Memory B cell (primary cell): ENCODE measurements at regions not wholly inside any gene's neighbourhood (a gene's known extent, or its start where the extent isn't known, plus 50 kb on each side); places are given as distances from the start of the nearest gene placed in this dataset.
A peak's percentile ranks its signal among the peaks of the same experiment; 100 is the strongest.

Source experiments
- ATAC-seq: fragments of 150-1000 bp; cut with Tn5 transposase; 2 replicates; pipeline ENCODE4 v1.10.0; 2021; ENCODE audit warnings: low read depth, mild to moderate bottlenecking, moderate library complexity
- DNase-seq, 2 donors: peaks; one replicate each; pipeline ENCODE4 v3.0.0; 2022; ENCODE audit warnings: low spot score in 2 of 2
- H3K27ac Mint-ChIP-seq: one replicate; pipeline ENCODE4 v1.8.0; 2022; ENCODE audit warnings: mild to moderate bottlenecking, moderate library complexity, mixed read lengths
- H3K27me3 Mint-ChIP-seq: one replicate; pipeline ENCODE4 v1.8.0; 2022; ENCODE audit warnings: mixed read lengths
- H3K36me3 Mint-ChIP-seq: one replicate; pipeline ENCODE4 v1.8.0; 2022; ENCODE audit warnings: mild to moderate bottlenecking, mixed read lengths
- H3K4me1 Mint-ChIP-seq: one replicate; pipeline ENCODE4 v1.8.0; 2022; ENCODE audit warnings: mixed read lengths
- H3K4me3 Mint-ChIP-seq: one replicate; pipeline ENCODE4 v1.8.0; 2022; ENCODE audit warnings: mild to moderate bottlenecking, moderate library complexity, mixed read lengths
- H3K9me3 Mint-ChIP-seq: one replicate; pipeline ENCODE4 v1.8.0; 2022; ENCODE audit warnings: mixed read lengths

DNA sequence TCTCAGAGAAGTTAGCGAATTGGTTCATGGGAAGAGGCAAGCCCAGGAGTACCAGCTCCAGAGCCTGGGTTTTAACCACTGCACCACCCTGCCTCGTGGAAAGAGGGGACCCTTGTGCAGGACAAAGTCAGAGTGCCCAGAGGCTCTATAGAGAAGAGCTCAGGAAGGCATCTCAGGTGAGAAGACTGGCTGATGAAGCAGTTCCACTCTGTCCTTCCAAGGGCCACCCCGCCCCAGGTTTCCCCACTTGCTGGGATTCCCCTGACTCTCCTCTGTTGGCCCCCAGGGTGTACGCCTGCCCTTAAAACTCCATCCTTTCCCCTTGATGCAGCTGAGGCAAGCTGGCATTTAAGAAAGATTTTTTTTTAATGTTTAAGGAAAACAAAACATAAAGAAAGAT lies 265.8 kb downstream of the BUD13 start:
- no peaks in the 10 kb centered on the region for H3K4me1 Mint-ChIP-seq
- ATAC-seq (no peak), DNase-seq (no peak)
- peaks cover 24% of the 10 kb centered on the region for H3K27me3 Mint-ChIP-seq
- H3K4me3 Mint-ChIP-seq = no peak overlapping the region
- no peak overlapping the region for H3K27ac Mint-ChIP-seq
- H3K9me3 Mint-ChIP-seq = no peaks in the 10 kb centered on the region
- no peaks in the 10 kb centered on the region for H3K36me3 Mint-ChIP-seq

DNA sequence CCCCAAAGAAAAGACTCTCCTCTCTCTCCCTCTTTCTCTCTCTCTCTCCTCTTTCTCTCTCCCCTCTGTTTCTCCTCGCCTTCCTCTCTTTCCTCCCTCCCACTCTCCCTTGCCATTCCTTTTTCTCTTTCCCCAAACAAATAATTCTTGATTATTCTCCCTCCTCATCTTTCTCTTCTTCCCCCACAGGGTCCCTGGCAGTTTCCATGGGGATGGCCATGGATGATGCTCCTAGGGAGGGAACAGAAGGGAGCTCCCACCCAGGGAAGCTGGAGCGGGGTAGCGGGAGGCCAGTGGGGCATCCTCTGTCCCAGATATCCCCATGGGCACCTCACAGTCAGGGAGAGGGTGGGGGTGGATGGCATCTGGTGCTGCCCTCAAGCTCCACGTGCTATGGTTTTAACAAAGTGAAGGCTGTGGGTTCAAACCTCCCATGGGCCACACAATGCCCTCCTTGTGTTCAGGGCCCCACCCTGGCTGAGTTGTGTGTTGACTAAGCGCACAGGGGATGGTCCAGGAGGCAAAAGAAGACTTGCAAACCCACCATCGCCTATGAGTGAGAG lies 266.4 kb downstream of the BUD13 start:
- no peak for DNase-seq
- peaks cover 23% of the 10 kb centered on the region for H3K27me3 Mint-ChIP-seq
- ATAC-seq = no peak
- H3K4me1 Mint-ChIP-seq = no peaks in the 10 kb centered on the region
- H3K36me3 Mint-ChIP-seq = no peaks in the 10 kb centered on the region
- H3K27ac Mint-ChIP-seq = no peak overlapping the region
- no peaks in the 10 kb centered on the region for H3K9me3 Mint-ChIP-seq
- H3K4me3 Mint-ChIP-seq = no peak overlapping the region

DNA sequence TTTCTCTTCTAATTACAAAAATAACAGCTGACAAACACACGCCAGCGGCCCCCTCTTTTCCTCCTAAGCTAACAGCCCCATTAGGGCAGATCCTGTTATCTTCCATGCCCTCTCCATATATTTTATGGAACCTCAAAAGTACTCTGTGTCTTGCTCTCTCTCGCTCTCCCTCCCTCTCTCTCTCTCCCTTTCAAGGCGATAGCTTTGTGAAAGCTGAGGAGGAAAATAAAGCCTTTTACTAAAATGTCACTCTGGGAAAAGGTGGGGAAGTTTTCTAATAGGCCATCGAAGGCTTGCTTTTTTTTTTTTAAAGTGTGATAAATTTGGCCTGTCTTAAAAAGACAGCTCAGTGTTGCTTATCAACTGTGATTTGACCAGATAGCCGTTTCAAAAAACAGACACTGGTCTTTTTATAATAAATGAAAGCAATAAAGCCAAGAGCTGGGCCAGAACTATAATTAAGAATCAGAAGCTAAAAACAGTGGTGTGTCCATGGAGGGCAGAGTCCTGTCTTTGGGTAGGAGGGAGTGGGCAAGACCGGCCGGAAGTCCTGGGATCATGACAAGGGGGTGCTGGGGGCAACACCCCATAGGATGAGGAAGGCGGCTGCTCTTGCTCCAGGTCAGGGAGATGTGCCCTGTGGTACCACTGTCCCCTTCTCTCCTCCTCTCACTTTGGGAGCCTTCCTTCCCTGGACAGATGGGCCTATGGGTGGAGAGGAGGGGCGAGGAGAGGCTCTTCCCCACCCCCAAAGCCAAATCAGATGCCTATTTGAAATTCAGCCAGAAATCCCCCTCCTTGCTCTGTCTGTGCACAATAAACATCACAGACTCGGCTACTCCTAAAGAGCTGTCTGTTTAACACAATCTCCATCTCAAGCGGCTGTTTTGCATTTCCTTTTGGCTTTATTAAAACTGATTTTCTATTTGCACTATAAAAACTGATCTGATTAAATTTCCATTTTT lies 267.2 kb downstream of the BUD13 start:
- Mint-ChIP-seq H3K27me3 (peaks cover 23% of the 10 kb centered on the region), H3K27ac (no peak overlapping the region), H3K36me3 (no peaks in the 10 kb centered on the region), H3K4me1 (no peaks in the 10 kb centered on the region), H3K4me3 (no peak overlapping the region), H3K9me3 (no peaks in the 10 kb centered on the region)
- DNase-seq (no peak), ATAC-seq (no peak)

DNA sequence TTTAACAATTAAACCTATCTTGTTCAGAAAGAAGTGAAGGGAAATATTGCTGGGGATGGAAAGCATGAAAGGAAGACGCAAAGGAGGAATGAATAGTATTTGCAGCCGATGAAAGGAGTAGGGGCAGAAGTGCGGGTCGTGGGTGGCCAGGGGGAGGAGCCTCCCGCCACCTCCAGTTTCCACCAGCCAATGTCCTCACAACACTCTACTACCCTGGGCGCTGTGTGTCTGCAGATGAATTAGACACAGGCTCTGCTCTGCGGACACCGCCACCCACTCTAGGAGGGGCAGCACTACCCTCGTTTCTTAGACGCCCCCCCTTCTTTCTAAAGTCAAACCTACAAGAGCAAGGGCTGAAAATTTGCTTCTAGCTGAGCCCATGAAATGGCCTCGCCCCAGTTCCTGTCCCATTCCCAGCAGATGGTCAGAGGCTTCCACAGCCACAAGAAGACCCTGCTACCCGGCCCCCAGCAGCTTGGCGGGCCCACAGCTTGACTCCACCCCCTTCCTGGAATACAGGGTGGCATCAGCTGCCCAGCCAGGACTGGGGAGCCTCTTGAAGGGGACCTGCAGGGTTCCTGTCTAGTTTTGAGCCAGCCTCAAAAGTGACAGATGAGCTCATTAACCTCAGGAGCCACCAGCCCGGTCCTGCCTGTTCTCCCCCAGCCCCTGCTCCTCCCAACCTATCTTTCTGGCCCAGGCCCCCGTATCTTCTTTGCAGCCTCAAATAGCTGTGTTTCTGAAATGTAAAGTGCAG lies 268.1 kb downstream of the BUD13 start:
- no peak overlapping the region for H3K27ac Mint-ChIP-seq
- H3K4me1 Mint-ChIP-seq = peaks cover 4% of the 10 kb centered on the region
- DNase-seq = no peak
- H3K4me3 Mint-ChIP-seq = no peak overlapping the region
- no peaks in the 10 kb centered on the region for H3K9me3 Mint-ChIP-seq
- ATAC-seq = no peak
- peaks cover 27% of the 10 kb centered on the region for H3K27me3 Mint-ChIP-seq
- no peaks in the 10 kb centered on the region for H3K36me3 Mint-ChIP-seq

DNA sequence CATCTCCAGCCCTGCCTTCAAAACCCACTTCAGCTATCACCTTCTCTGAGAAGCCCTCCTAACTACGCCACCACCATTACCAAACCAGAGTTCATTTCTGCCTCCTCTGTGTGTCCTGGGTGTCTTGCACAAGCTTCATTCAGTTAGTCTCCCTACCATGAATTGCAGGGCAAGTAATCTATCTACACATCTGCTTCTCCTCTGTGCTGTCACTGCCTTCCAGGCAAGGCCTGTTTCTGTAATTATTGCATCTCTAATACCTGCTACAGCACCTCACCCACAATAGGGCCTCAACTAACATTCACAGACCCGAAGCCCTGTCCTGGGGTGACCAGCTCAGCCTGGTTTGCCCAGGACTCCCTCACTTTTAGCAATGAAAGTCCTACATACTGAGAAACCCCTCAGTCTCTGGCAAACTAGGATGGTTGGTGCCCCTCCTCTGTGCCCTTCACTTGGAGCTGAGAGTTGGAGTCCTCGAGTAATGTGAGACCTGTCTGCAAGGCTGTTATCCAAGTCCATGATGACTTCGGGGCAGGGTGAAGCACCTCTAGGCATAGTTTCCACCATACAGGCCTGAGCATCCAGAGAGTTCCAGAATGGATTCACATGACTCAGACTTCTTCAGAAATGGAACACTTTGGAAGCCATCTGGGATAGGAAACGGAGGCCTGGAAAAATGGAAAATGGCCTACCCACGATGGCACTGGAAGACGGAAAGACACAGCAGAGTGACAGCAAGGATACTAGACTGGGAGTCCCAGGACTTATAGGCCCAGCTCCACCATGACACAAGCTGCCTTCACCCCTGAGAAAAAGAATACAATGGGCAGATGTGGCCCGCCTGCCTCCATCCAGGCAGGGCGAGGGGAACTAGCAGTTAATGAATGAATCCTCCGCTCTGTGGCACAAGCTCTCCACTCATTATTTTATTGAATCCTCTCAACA lies 269.3 kb downstream of the BUD13 start:
- Mint-ChIP-seq H3K9me3 (no peaks in the 10 kb centered on the region), H3K4me1 (peaks cover 4% of the 10 kb centered on the region), H3K36me3 (no peaks in the 10 kb centered on the region), H3K4me3 (no peak overlapping the region), H3K27ac (no peak overlapping the region), H3K27me3 (peaks cover 23% of the 10 kb centered on the region)
- ATAC-seq = no peak
- no peak for DNase-seq

DNA sequence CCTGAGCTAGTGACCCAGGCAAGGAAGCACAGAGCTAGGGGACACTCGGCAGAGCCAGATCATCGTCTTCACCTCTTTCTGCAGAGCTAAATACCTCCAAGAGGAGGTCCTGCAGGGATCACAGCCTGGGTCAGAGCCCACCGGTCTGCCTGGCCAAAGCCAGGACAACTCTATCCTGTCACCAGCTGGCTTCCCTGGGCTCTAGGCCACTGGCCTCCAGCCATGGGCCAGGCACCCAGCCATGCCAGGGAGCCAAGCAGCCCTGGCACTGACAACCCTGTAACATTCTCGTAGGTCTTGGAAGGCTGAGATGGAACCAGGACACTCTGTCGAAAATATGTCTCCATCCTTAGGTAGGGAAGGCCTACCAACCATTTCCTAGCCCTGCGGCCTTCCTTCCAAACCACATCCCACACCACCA lies 270.1 kb downstream of the BUD13 start:
- Mint-ChIP-seq H3K9me3 (no peaks in the 10 kb centered on the region), H3K27ac (no peak overlapping the region)

DNA sequence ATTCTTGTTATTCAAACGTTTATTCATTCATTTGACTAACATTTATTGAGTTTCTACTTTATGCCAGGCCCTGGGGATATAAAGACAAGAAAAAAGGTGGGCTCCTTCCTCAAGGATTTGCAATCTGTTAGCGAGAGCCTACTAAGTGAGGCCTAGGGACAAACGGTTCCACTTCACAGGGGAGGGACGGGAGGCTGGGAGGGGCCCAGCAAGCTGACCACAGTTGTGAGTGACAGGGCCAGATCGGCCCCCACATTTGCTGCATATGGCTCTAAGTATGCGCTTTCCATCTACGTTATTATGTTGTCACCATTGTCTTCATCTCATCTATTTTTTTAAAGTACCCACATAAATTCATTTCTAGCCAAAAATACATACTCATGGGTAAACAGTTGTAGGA lies 271.1 kb downstream of the BUD13 start:
- ATAC-seq = no peak
- no peak overlapping the region for H3K27ac Mint-ChIP-seq
- peaks cover 22% of the 10 kb centered on the region for H3K27me3 Mint-ChIP-seq
- DNase-seq = no peak
- peaks cover 4% of the 10 kb centered on the region for H3K4me1 Mint-ChIP-seq
- no peaks in the 10 kb centered on the region for H3K9me3 Mint-ChIP-seq
- no peak overlapping the region for H3K4me3 Mint-ChIP-seq
- no peaks in the 10 kb centered on the region for H3K36me3 Mint-ChIP-seq

More for the DNA sequence above, 270.1 kb downstream of the BUD13 start:
- Mint-ChIP-seq H3K36me3 (no peaks in the 10 kb centered on the region), H3K4me3 (no peak overlapping the region), H3K4me1 (peaks cover 4% of the 10 kb centered on the region), H3K27me3 (peaks cover 23% of the 10 kb centered on the region)
- DNase-seq (no peak), ATAC-seq (no peak)

DNA sequence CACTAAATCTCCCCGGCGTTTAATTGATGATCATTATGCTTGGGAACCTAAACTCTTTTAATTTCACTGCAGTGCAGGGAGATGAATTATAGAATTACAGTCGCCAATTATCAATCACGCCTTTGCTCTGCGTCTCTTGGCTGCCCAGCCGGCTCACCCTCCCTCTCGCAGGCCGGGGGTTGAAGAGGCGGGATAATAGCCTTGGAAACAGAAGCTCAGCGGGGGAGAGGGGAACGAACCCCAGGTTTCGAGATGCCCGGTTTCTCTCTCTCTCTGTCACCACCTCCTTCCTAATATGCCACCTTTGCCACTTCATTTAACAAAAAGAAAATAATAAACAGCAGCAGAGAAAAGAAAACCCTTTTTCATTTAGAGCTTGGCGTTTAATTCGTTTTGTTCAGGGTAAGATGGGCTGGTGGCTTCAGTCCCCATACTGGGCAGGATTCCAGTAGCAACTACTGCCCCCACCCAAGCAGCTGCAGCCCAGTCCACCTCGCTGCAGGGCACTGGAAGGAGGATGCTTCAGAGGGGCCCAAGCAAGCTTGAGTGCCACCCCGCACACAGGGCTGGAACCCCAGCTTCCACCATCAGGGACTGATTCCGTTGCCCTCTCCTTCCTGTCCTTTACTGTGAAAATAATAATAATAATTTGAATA lies 271.7 kb downstream of the BUD13 start:
- Mint-ChIP-seq H3K27me3 (peaks cover 18% of the 10 kb centered on the region), H3K9me3 (no peaks in the 10 kb centered on the region), H3K4me1 (peaks cover 4% of the 10 kb centered on the region), H3K4me3 (no peak overlapping the region), H3K36me3 (no peaks in the 10 kb centered on the region), H3K27ac (no peak overlapping the region)
- DNase-seq = no peak
- no peak for ATAC-seq

DNA sequence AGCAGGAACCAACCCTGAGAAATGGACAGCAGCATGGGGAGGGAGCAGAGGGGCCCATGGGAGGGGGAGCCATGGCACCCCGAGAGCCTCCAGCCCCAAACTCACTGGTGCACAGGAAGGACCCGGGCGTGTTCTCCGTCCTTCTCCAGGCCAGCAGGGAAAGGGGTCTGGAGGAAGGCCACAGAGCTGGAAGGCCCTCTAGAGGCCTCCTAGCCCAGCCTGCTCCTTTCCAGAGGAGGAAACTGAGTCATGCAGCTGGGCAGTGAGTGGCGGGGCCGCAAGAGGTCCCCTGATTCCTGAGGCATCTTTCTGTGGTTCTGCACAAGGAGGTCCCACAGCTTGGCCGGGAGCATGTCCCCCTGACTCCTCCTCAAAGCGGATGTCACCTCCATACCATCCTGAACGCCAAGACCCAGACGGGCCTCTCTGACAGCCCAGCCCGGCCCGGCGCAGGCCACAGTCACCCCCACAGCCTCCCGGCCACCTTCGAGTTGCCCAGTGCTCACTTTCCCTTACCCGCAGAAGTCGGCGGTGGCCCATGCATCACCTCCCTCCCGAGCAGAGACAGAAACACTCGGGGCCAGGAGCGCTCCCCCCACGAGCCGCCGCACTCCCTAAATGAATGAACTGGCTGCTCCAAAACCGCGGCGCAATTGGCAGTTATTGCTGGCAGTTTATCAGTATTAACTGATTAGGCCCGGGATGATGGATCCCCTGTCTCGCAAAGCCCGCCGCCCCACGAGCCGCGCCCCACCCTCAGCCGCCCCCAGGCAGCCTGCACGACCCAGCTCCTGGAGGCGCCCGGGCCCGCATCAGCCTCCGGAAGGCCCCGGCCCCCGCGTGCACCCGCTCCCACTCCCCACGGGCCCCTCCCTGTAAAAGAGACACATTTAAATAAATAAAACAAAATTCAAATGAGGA lies 272.5 kb downstream of the BUD13 start:
- H3K9me3 Mint-ChIP-seq = no peaks in the 10 kb centered on the region
- peaks cover 4% of the 10 kb centered on the region for H3K4me1 Mint-ChIP-seq
- peaks cover 17% of the 10 kb centered on the region for H3K27me3 Mint-ChIP-seq
- no peak for ATAC-seq
- H3K27ac Mint-ChIP-seq = no peak overlapping the region
- DNase-seq = no peak
- no peaks in the 10 kb centered on the region for H3K36me3 Mint-ChIP-seq
- no peak overlapping the region for H3K4me3 Mint-ChIP-seq

DNA sequence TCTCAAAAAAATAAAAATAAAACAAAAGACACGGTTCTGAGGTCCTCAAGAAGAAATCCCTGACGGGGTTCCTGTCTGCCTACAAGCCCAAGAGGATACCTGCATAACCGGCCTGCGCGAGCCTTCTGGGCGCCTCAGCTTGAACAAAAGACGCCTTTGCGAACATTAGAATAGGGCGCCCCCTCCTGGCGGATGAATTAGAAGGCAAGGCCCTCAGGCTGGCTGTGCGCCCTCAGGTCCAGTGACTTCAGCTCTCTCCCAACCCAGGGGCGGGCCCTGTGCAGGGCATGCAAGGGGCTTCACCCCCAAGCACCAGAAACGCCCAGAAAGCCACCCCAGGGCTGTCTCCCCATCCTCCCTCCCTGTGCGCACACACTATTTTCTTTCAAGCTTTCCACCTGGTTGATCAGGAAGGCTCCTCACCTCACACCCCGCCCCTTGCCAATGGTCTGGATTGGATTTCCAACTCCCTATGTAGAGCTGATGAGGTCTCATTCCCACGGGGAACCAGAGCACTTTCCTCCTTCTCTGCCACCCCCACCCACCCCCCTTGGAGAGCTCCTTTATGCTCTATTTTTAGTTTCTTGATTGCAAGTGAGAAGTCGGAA lies 273.3 kb downstream of the BUD13 start:
- no peaks in the 10 kb centered on the region for H3K36me3 Mint-ChIP-seq
- H3K4me1 Mint-ChIP-seq = peaks cover 4% of the 10 kb centered on the region
- no peak overlapping the region for H3K4me3 Mint-ChIP-seq
- peaks cover 14% of the 10 kb centered on the region for H3K27me3 Mint-ChIP-seq
- H3K9me3 Mint-ChIP-seq = no peaks in the 10 kb centered on the region
- no peak overlapping the region for H3K27ac Mint-ChIP-seq
- peak in 1 of 2 donors; percentile 59 for DNase-seq
- peak; percentile 80 for ATAC-seq

DNA sequence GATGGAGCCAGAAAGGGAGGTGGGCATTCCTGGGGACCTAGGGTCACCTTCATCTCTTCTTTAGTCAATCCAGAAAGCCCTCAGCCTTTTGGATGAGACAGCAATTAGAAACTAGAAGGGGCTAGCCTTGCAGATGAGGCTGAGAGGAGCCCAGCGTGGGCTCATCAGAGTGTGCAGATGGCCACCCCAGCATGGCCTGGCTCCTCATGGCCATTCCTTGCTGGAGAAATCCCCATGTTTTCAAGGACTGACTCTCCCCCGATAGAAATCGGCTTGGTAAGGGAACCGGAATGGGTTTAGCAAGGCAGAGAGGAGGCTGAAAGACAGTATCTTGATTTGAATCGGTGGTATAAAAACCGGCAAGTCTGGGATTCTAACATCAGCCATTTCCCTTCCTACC lies 274.6 kb downstream of the BUD13 start:
- no peak overlapping the region for H3K27ac Mint-ChIP-seq
- H3K4me3 Mint-ChIP-seq = no peak overlapping the region

DNA sequence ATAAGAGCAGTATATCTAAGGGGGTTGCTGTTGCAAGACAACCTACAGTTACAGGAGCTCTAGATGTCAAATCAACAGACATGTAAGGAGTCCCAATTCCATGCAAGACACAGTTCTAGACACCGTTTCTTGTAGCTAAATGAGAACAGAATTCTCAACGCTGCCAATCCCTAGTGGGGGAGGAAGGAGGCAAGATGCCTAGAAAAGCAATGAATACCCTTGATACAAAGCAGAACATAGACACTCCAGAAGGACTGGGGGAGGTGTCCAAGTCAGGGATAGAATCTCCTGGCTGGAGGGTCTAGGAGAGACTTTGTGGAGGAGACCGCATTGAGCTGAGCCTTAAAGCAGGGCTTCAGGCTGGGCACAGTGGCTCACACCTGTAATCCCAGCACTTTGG lies 280.2 kb downstream of the BUD13 start:
- Mint-ChIP-seq H3K27ac (no peak overlapping the region), H3K4me3 (no peak overlapping the region), H3K9me3 (peaks cover 1% of the 10 kb centered on the region), H3K36me3 (no peaks in the 10 kb centered on the region), H3K27me3 (peaks cover 6% of the 10 kb centered on the region), H3K4me1 (peaks cover 4% of the 10 kb centered on the region)
- no peak for ATAC-seq
- no peak for DNase-seq

More for the DNA sequence above, 274.6 kb downstream of the BUD13 start:
- ATAC-seq (no peak), DNase-seq (no peak)
- peaks cover 1% of the 10 kb centered on the region for H3K9me3 Mint-ChIP-seq
- no peaks in the 10 kb centered on the region for H3K36me3 Mint-ChIP-seq
- H3K4me1 Mint-ChIP-seq = peaks cover 4% of the 10 kb centered on the region
- H3K27me3 Mint-ChIP-seq = peaks cover 10% of the 10 kb centered on the region
